DOHH2 (cell line): ENCODE measurements at regions not wholly inside any gene's neighbourhood (a gene's known extent, or its start where the extent isn't known, plus 50 kb on each side); places are given as distances from the start of the nearest gene placed in this dataset.

ENCODE experiments used
- H3F3A ChIP-seq: fragments of 200-600 bp; sonication (generic), shearing (Covaris generic); 2 replicates; pipeline ENCODE4 v1.6.0; 2016; ENCODE audit warnings: antibody characterized with exemption, mild to moderate bottlenecking; ENCODE audit not compliant: control insufficient read depth, insufficient read depth
- H3K27ac ChIP-seq: fragments of 200-600 bp; sonication (generic); 2 replicates; pipeline ENCODE4 v1.5.1; 2014; ENCODE audit warnings: low read depth, mild to moderate bottlenecking, low read length, moderate library complexity
- H3K27me3 ChIP-seq: fragments of 200-600 bp; sonication (generic); 2 replicates; pipeline ENCODE4 v1.6.1; 2014; ENCODE audit warnings: mild to moderate bottlenecking, low read length, mixed read lengths; ENCODE audit not compliant: control insufficient read depth
- H3K36me3 ChIP-seq: fragments of 200-600 bp; sonication (generic); 2 replicates; pipeline ENCODE4 v1.6.1; 2014; ENCODE audit warnings: mild to moderate bottlenecking, low read length, moderate library complexity, mixed read lengths; ENCODE audit not compliant: control insufficient read depth
- H3K4me1 ChIP-seq: fragments of 200-600 bp; sonication (generic); 2 replicates; pipeline ENCODE4 v1.6.1; 2014; ENCODE audit warnings: mild to moderate bottlenecking, low read length, mixed read lengths; ENCODE audit not compliant: control insufficient read depth
- H3K4me2 ChIP-seq: fragments of 200-600 bp; sonication (generic); 2 replicates; pipeline ENCODE4 v1.6.0; 2014; ENCODE audit warnings: mild to moderate bottlenecking, low read length, moderate library complexity
- H3K4me3 ChIP-seq: fragments of 200-600 bp; sonication (generic); 2 replicates; pipeline ENCODE4 v1.5.1; 2014; ENCODE audit warnings: mild to moderate bottlenecking, low read length, mixed read lengths
- H3K79me2 ChIP-seq: fragments of 200-600 bp; sonication (generic); 2 replicates; pipeline ENCODE4 v1.6.1; 2014; ENCODE audit warnings: mild to moderate bottlenecking, low read length, mixed read lengths; ENCODE audit not compliant: control insufficient read depth
- H3K9me2 ChIP-seq: fragments of 200-600 bp; sonication (generic); replicated peaks from 2 replicates; pipeline ENCODE4 v1.6.1; 2014; ENCODE audit warnings: mild to moderate bottlenecking, low read length, mixed read lengths; ENCODE audit not compliant: control insufficient read depth
- H3K9me3 ChIP-seq: fragments of 200-600 bp; sonication (generic); 2 replicates; pipeline ENCODE4 v1.6.1; 2014; ENCODE audit warnings: antibody characterized with exemption, low read length, mixed read lengths; ENCODE audit not compliant: control insufficient read depth, insufficient read depth
- H4K20me1 ChIP-seq: fragments of 200-600 bp; sonication (generic); 2 replicates; pipeline ENCODE4 v1.6.0; 2014; ENCODE audit warnings: low read depth, mild to moderate bottlenecking, antibody characterized with exemption, low read length, moderate library complexity; ENCODE audit not compliant: control insufficient read depth, insufficient read depth
- EZH2phosphoT487 ChIP-seq: fragments of 200-600 bp; sonication (generic); IDR thresholded peaks from 2 replicates; pipeline ENCODE4 v1.6.1; 2017; ENCODE audit warnings: borderline replicate concordance, mild to moderate bottlenecking, antibody characterized with exemption, low read length, moderate library complexity, mixed read lengths
- TF ChIP-seq, protein P1 (sequence below): fragments of 200-600 bp; sonication (generic); IDR thresholded peaks from one replicate; pipeline ENCODE4 v1.5.1; 2014; ENCODE audit warnings: antibody characterized with exemption, mild to moderate bottlenecking, low read depth, low read length; ENCODE audit not compliant: poor library complexity, severe bottlenecking

DNA sequence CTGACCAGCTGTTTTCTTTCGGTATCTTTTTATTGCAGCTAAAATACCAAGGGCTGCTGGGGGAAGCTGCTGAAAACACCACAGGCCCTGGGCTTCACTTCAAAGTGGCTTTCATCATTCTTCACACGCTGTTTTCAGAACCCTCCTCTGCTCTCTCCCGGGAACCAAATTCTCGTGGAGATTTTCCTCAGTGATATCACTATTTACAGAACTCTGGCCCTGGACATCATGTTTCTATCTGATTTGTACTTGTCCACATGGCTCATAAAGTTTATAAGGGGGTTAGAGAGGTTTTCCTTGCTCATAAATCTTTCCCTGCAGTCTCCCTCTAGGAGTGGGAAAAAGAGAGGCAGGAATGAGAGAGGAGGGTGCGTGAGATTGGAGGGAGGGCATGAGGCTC, 177.4 kb upstream of the NPVF start:
- Histone ChIP-seq H3K4me2 (no peak overlapping the region), H4K20me1 (no peaks in the 10 kb centered on the region), H3K4me1 (no peaks in the 10 kb centered on the region), H3K27ac (no peak overlapping the region), H3K27me3 (peaks cover 30% of the 10 kb centered on the region), H3F3A (no peaks in the 10 kb centered on the region), H3K9me3 (no peaks in the 10 kb centered on the region), H3K79me2 (no peaks in the 10 kb centered on the region), H3K9me2 (no peaks in the 10 kb centered on the region), H3K36me3 (no peaks in the 10 kb centered on the region), H3K4me3 (no peak overlapping the region)
- no peak for TF ChIP-seq EZH2phosphoT487
- TF ChIP-seq, protein P1, sequence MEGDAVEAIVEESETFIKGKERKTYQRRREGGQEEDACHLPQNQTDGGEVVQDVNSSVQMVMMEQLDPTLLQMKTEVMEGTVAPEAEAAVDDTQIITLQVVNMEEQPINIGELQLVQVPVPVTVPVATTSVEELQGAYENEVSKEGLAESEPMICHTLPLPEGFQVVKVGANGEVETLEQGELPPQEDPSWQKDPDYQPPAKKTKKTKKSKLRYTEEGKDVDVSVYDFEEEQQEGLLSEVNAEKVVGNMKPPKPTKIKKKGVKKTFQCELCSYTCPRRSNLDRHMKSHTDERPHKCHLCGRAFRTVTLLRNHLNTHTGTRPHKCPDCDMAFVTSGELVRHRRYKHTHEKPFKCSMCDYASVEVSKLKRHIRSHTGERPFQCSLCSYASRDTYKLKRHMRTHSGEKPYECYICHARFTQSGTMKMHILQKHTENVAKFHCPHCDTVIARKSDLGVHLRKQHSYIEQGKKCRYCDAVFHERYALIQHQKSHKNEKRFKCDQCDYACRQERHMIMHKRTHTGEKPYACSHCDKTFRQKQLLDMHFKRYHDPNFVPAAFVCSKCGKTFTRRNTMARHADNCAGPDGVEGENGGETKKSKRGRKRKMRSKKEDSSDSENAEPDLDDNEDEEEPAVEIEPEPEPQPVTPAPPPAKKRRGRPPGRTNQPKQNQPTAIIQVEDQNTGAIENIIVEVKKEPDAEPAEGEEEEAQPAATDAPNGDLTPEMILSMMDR, result no peak

DNA sequence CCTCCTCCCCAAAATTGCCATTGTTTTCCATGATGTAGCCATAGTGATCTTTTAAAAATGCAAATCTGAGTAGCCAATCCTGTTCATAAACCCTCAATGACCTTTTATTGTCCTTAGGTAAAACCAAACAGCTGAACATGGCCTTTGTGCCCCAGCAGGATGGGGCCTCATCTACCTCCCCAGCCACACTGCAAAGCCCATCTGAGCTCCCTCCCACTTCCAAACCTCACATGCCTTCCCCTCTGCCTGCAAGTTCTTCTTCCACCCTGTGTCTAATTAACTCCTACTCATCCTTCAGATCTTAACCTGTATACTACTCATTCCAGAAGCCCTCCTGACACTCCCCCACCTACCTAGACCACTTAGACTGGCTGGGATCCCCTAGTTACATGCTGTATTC, 178.8 kb upstream of the NPVF start:
- H4K20me1 ChIP-seq, result no peaks in the 10 kb centered on the region

DNA sequence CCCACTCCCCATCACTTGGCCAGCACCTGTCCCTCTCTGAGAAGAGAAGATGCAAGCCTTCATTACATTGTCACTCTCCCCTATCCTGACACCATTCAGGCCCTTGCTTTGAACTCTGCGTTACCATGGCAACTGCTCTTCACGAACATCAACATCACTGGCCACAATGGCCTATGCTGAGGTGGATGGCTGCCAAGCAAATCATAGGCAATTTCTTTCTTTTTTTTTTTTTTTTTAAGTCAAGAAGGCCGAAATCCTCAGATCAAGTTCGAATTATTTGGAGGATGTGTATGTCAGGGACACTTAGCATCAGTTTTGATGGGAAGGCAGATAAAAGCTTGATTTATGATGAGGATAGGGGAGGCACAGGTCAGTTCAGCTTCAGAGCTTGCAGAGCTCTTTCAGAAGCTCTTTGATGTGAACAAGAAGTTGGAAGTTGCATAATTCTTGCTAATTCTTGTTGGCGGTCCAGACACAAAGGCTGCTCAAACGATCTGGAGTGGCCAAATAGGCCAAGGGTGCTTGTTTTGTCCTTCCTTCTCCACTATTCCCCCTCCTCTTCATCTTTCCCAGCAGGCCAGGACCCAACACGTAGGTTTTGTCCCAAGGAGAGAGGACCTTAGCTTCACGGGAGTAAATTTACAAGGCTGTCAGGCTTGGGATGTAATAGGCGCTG, 179.9 kb upstream of the NPVF start:
- no peak for TF ChIP-seq EZH2phosphoT487
- TF ChIP-seq, protein P1, result no peak
- Histone ChIP-seq H3K4me1 (no peaks in the 10 kb centered on the region), H4K20me1 (no peaks in the 10 kb centered on the region), H3K4me2 (no peak overlapping the region), H3F3A (no peaks in the 10 kb centered on the region), H3K4me3 (no peak overlapping the region), H3K27me3 (peaks cover 18% of the 10 kb centered on the region), H3K79me2 (no peaks in the 10 kb centered on the region), H3K9me2 (no peaks in the 10 kb centered on the region), H3K9me3 (no peaks in the 10 kb centered on the region), H3K27ac (no peak overlapping the region), H3K36me3 (no peaks in the 10 kb centered on the region)

More for the DNA sequence above, 178.8 kb upstream of the NPVF start:
- Histone ChIP-seq H3K4me1 (no peaks in the 10 kb centered on the region), H3K79me2 (no peaks in the 10 kb centered on the region), H3K9me3 (no peaks in the 10 kb centered on the region), H3F3A (no peaks in the 10 kb centered on the region), H3K9me2 (no peaks in the 10 kb centered on the region), H3K27me3 (peaks cover 26% of the 10 kb centered on the region), H3K36me3 (no peaks in the 10 kb centered on the region), H3K4me2 (no peak overlapping the region), H3K4me3 (no peak overlapping the region), H3K27ac (no peak overlapping the region)
- TF ChIP-seq, protein P1, result no peak
- no peak for TF ChIP-seq EZH2phosphoT487
